HEK293T (cell line): ENCODE measurements at regions not wholly inside any gene's neighbourhood (a gene's known extent, or its start where the extent isn't known, plus 50 kb on each side); places are given as distances from the start of the nearest gene placed in this dataset.
"Not testable (repeated sequence)": the region's sequence is repeated elsewhere in the genome, so short reads cannot be mapped to it uniquely, and the experiment has no call there.

Experiments
- CTCF ChIA-PET: fragments of 350-600 bp; formaldehyde crosslinking; extraction: SDS; loops from one replicate; lab custom pipeline; 2021; ENCODE audit warnings: antibody characterized with exemption, inconsistent platforms; lab: Yijun Ruan, JAX
- POLR2A ChIA-PET: fragments of 350-600 bp; formaldehyde crosslinking; extraction: SDS; loops from one replicate; lab custom pipeline; 2020; ENCODE audit warnings: antibody characterized with exemption, inconsistent platforms; lab: Yijun Ruan, JAX
- DNase-seq: peaks from one replicate; pipeline ENCODE4 v3.0.0; 2012; ENCODE audit warnings: mixed read lengths; ENCODE audit errors: extremely low spot score
- ARNT ChIP-seq: fragments of 450-650 bp; IDR thresholded peaks from 2 replicates; pipeline ENCODE4 v1.6.1; 2017; ENCODE audit warnings: mild to moderate bottlenecking
- BHLHE40 ChIP-seq: fragments of 450-650 bp; IDR thresholded peaks from 2 replicates; pipeline ENCODE4 v1.6.1; 2016; ENCODE audit warnings: mild to moderate bottlenecking, moderate library complexity, borderline replicate concordance
- CTBP1 ChIP-seq: fragments of 450-650 bp; IDR thresholded peaks from 2 replicates; pipeline ENCODE4 v1.6.1; 2016; ENCODE audit warnings: borderline replicate concordance
- ELF4 ChIP-seq: fragments of 450-650 bp; IDR thresholded peaks from 2 replicates; pipeline ENCODE4 v1.6.1; 2017; ENCODE audit warnings: antibody characterized with exemption
- FOXA1 ChIP-seq: fragments of 450-650 bp; IDR thresholded peaks from 2 replicates; pipeline ENCODE4 v1.6.1; 2016; ENCODE audit warnings: mild to moderate bottlenecking
- FOXK2 ChIP-seq: fragments of 450-650 bp; IDR thresholded peaks from 2 replicates; pipeline ENCODE4 v1.6.1; 2016; ENCODE audit warnings: mild to moderate bottlenecking
- FOXM1 ChIP-seq: fragments of 450-650 bp; IDR thresholded peaks from 2 replicates; pipeline ENCODE4 v1.6.1; 2017; ENCODE audit warnings: mild to moderate bottlenecking, borderline replicate concordance
- HDGF ChIP-seq: fragments of 450-650 bp; IDR thresholded peaks from 2 replicates; pipeline ENCODE4 v1.6.1; 2017; ENCODE audit warnings: antibody characterized with exemption, borderline replicate concordance
- L3MBTL2 ChIP-seq: fragments of 450-650 bp; conservative IDR thresholded peaks from 2 replicates; pipeline ENCODE4 v1.6.1; 2016; ENCODE audit warnings: mild to moderate bottlenecking
- LEF1 ChIP-seq: fragments of 450-650 bp; IDR thresholded peaks from 2 replicates; pipeline ENCODE4 v1.6.1; 2017; ENCODE audit warnings: mild to moderate bottlenecking, borderline replicate concordance
- NFRKB ChIP-seq: fragments of 450-650 bp; IDR thresholded peaks from 2 replicates; pipeline ENCODE4 v1.6.1; 2016; ENCODE audit warnings: mild to moderate bottlenecking, moderate library complexity
- PKNOX1 ChIP-seq: fragments of 450-650 bp; IDR thresholded peaks from 2 replicates; pipeline ENCODE4 v1.6.1; 2016
- SP1 ChIP-seq: fragments of 450-650 bp; IDR thresholded peaks from 2 replicates; pipeline ENCODE4 v1.6.1; 2017
- SUZ12 ChIP-seq: fragments of 450-650 bp; IDR thresholded peaks from 2 replicates; pipeline ENCODE4 v1.6.1; 2016; ENCODE audit warnings: mild to moderate bottlenecking
- TARDBP ChIP-seq: fragments of 450-650 bp; IDR thresholded peaks from 2 replicates; pipeline ENCODE4 v1.6.1; 2016
- ZNF384 ChIP-seq: fragments of 450-650 bp; IDR thresholded peaks from 2 replicates; pipeline ENCODE4 v1.6.1; 2016

GRCh38 chr3:106522397-106522796 lies 653.6 kb upstream of the CBLB start:
- no peak for DNase-seq
- CTCF ChIA-PET: no interaction called here
- no peak for TF ChIP-seq HDGF
- TF ChIP-seq TARDBP: no peak
- no peak for TF ChIP-seq CTBP1
- TF ChIP-seq NFRKB: no peak
- TF ChIP-seq L3MBTL2: no peak
- no peak for TF ChIP-seq ZNF384
- no peak for TF ChIP-seq SUZ12
- POLR2A ChIA-PET: no interaction called here

GRCh38 chr3:106528932-106529331 lies 660.1 kb upstream of the CBLB start:
- ChIA-PET POLR2A (no interaction called here), CTCF (interaction anchor here (0.6 kb wide), 1 partner anchor 10 kb away, joined by 4 read pairs; no protein-coding TSS in a partner anchor)
- TF ChIP-seq LEF1: no peak
- no peak for TF ChIP-seq SUZ12
- TF ChIP-seq HDGF: no peak
- TF ChIP-seq TARDBP: no peak
- TF ChIP-seq SP1: no peak
- TF ChIP-seq FOXM1: no peak
- no peak for TF ChIP-seq ZNF384
- no peak for DNase-seq

- TF ChIP-seq CTBP1: no peak
- no peak for TF ChIP-seq TARDBP
- TF ChIP-seq NFRKB: no peak
- no peak for TF ChIP-seq ARNT
- TF ChIP-seq HDGF: no peak
- TF ChIP-seq FOXM1: no peak
- no peak for TF ChIP-seq SP1
- no peak for TF ChIP-seq PKNOX1
- TF ChIP-seq FOXA1: no peak
- TF ChIP-seq BHLHE40: no peak
- no peak for TF ChIP-seq SUZ12
- TF ChIP-seq ZNF384: no peak
- no peak for TF ChIP-seq ELF4
- TF ChIP-seq FOXK2: no peak
- no peak for TF ChIP-seq L3MBTL2
- TF ChIP-seq LEF1: no peak
- ChIA-PET CTCF (no interaction called here), POLR2A (no interaction called here)
Measured at GRCh38 chr3:106529738-106530137, 660.9 kb upstream of the CBLB start.

GRCh38 chr3:106530367-106530766 lies 661.6 kb upstream of the CBLB start:
- CTCF ChIA-PET: no interaction called here
- no peak for DNase-seq

More at GRCh38 chr3:106529738-106530137, 660.9 kb upstream of the CBLB start:
- no peak for DNase-seq

GRCh38 chr3:106531771-106532329 lies 663.0 kb upstream of the CBLB start:
- DNase-seq, CTCF ChIA-PET, POLR2A ChIA-PET: not testable (repeated sequence)

More at GRCh38 chr3:106530367-106530766, 661.6 kb upstream of the CBLB start:
- no peak for TF ChIP-seq FOXK2
- TF ChIP-seq SP1: no peak
- no peak for TF ChIP-seq NFRKB
- TF ChIP-seq SUZ12: no peak
- no peak for TF ChIP-seq FOXM1
- TF ChIP-seq TARDBP: no peak
- no peak for TF ChIP-seq ARNT
- no peak for TF ChIP-seq CTBP1
- no peak for TF ChIP-seq BHLHE40
- no peak for TF ChIP-seq HDGF
- no peak for TF ChIP-seq PKNOX1
- TF ChIP-seq LEF1: no peak
- no peak for TF ChIP-seq ZNF384
- POLR2A ChIA-PET: no interaction called here

GRCh38 chr3:106533093-106533787 lies 664.4 kb upstream of the CBLB start:
- DNase-seq: no peak
- ChIA-PET CTCF (no interaction called here), POLR2A (no interaction called here)
- TF ChIP-seq CTBP1: no peak
- no peak for TF ChIP-seq ARNT
- no peak for TF ChIP-seq TARDBP
- no peak for TF ChIP-seq LEF1
- TF ChIP-seq SUZ12: no peak
- no peak for TF ChIP-seq FOXK2
- TF ChIP-seq NFRKB: no peak
- no peak for TF ChIP-seq ZNF384
- TF ChIP-seq HDGF: no peak
- no peak for TF ChIP-seq SP1
- no peak for TF ChIP-seq L3MBTL2

- ChIA-PET POLR2A (no interaction called here), CTCF (no interaction called here)
Measured at GRCh38 chr3:106533788-106534160, 665.0 kb upstream of the CBLB start.

More at GRCh38 chr3:106533788-106534160, 665.0 kb upstream of the CBLB start:
- no peak for DNase-seq
- TF ChIP-seq SUZ12: no peak
